NCI-H526 treated with DMSO at 0.1 percent for 48 hours (cell line): ENCODE measurements at regions not wholly inside any gene's neighbourhood (a gene's known extent, or its start where the extent isn't known, plus 50 kb on each side); places are given as distances from the start of the nearest gene placed in this dataset.

Experiments
- DNase-seq: peaks from one replicate; lab custom pipeline; 2025; lab: John Stamatoyannopoulos, UW

- no peak for DNase-seq
Measured at GRCh38 chr12:47560415-47560814, 145.4 kb downstream of the RPAP3 start.

- peak; percentile 58 for DNase-seq
Measured at GRCh38 chr12:47558625-47559345, 147.0 kb downstream of the RPAP3 start.

DNA sequence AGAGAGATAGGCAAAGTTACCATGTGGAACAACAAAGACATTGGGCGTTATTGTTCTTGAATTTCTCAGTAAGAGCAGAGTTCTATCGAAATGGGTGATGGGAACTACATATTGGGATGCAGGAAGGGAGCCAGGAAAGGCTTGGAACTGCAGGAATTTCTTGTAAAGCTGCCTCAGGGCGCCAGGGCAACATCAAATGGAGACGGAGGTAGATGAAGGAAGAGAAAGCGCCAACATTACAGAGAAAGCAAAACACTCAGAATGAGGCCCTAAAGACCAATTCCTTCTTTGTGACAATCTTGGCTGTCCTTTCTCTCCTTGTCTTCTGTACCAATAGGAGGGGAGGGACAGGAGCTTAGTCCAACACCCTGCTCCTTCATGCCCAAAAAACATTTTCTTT lies 148.4 kb downstream of the RPAP3 start:
- DNase-seq = no peak

DNA sequence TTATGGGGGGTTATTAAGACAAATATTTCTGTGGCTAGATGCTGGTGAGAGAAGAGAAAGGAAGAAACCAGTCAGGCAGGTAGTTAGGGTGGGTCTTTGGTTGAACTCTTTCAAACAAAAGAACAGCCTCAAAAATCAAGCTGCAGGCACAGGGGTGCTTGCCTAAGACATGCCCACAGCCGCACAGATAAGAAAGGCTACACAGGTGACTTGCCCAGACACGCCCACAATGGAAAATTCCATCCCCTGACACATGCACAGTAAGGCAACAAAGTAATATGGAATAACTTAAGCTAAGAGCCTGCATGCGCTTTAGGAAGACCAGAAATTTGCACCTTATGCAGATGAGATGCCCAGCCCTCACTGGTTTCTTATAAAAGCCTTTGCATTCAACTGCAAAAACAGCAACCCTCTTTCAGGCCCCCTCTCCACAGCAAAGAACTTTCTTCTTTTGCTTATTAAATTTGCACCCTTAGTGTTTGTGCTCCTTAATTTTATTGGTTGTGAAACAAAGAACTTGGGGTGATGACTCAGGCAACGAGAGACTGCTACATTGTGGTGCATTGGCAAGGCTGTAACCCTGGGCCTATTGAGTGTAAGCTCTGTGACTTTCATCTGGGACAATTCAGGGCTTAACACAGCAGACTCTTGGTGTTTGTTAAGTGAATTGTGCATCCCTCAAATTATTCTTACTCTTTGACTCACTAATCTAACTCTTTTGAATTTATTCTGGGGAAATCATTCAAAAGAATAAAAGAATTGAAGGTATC lies 149.4 kb downstream of the RPAP3 start:
- no peak for DNase-seq

DNA sequence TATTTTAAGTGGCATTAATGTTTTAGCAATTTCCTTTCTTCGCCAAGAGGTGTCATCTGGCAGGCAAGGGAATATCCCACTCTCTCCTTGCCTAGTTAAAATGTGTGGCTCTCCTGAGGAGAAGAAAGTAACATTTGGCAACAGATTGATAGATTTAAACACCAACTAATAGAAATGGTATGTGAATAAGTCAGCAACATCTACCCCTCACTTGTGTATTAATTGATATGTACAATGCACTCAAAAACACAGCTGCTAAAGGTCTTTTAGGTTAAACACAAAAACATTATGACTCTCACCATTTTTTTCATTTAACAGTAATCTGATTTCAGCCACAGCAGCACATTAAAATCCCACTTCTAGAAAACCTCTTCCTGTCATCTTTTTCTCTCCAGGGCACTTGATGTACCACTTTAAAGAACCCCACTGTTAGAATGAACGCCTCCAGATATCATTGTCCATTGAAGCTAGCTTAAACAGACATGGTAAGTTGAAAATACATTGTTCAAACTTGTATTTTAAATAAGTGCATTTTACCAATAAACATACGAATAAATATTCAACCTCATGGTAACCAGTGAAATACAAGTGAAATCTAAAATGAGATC lies 151.7 kb downstream of the RPAP3 start:
- no peak for DNase-seq

GRCh38 chr12:47553266-47553665 lies 152.6 kb downstream of the RPAP3 start:
- no peak for DNase-seq

DNA sequence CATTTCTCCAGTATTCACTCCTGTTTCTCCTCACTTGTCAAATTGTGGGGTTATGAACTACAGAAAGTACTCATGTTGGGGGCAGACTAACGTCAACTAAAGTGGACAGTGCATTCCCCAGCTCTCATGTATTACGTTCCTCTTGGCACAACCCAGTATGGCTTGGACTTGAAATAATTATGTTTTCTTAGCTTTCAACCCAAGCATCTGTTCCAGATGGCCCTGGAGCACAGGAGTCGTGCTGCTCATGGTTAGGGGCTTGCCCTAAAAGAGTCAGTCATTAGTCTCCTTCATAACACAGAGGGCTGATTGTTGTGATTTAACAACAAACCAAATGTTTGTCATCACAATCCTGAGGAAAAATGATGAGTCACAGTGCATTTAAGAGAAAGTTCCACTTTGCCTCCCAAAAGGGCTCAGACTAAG lies 154.4 kb downstream of the RPAP3 start:
- DNase-seq = no peak

- DNase-seq = no peak
Measured at GRCh38 chr12:47549258-47549657, 156.6 kb downstream of the RPAP3 start.

GRCh38 chr12:47548401-47548800 lies 157.4 kb downstream of the RPAP3 start:
- no peak for DNase-seq

GRCh38 chr12:47547077-47547476 lies 158.8 kb downstream of the RPAP3 start:
- DNase-seq = no peak

DNA sequence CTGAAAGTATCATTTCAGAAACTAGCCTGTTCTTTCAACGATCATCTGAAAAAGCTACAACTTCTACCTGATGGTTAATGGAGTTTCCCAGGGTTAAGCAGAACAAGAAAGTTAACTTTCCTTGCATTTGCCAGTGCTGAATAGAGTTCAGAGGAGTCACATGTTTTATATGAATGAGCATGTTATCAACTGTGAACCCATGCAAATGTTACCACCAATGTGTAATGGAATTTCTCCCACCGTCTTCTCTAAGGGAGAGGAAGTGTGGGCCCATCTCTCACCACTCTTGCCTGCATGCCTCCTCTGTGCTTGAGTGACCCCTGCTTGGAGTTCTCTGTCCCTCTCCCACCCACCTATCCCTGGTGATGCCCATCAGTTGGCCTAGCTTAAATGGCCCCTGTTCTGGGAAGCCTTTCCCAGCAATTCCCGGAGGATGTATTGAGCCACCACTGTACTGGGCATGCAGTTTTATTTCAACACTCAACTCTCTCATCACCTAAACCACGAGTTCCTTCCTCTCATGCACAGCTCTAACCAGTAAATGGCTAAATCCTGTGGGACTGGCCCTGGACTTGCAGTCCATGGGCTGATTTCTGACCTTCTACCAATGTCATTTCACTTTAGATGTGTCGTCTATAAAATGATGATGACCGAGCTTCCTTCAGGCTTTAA lies 159.8 kb downstream of the RPAP3 start:
- no peak for DNase-seq

- no peak for DNase-seq
Measured at GRCh38 chr12:47534695-47535094, 171.1 kb downstream of the RPAP3 start.

DNA sequence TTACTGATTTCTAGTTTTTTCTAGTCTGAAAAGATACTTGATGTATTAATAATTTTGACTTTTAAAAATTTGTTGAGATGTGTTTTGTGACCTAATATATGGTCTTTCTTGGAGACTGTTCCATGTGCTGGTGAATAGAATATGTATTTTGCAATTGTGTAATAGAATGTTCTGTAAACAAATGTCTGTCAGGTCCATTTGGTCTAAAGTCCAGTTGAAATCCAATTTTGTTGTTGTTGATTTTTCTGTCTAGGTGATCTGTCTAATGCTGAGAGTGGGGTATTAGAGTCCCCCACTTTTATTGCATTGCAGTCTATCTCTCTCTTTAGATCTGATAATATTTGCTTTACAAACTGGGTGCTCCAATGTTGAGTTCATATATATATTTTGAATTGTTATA lies 175.8 kb downstream of the RPAP3 start:
- DNase-seq = no peak

- DNase-seq = no peak
Measured at GRCh38 chr12:47527816-47528215, 178.0 kb downstream of the RPAP3 start.

GRCh38 chr12:47520029-47520428 lies 185.8 kb downstream of the RPAP3 start:
- DNase-seq = no peak

GRCh38 chr12:47517122-47517521 lies 188.7 kb downstream of the RPAP3 start:
- DNase-seq = no peak

GRCh38 chr12:47509398-47509851 lies 196.4 kb downstream of the RPAP3 start:
- DNase-seq = no peak

- DNase-seq = no peak
Measured at GRCh38 chr12:47507221-47507620, 198.6 kb downstream of the RPAP3 start.

- DNase-seq = no peak
Measured at GRCh38 chr12:47504775-47505446, 200.9 kb downstream of the RPAP3 start.

- DNase-seq = no peak
Measured at GRCh38 chr12:47493801-47494200, 212.0 kb downstream of the RPAP3 start.

- no peak for DNase-seq
Measured at GRCh38 chr12:47491516-47492305, 214.1 kb downstream of the RPAP3 start.
